HEK293 (cell line): ENCODE measurements at regions not wholly inside any gene's neighbourhood (a gene's known extent, or its start where the extent isn't known, plus 50 kb on each side); places are given as distances from the start of the nearest gene placed in this dataset.

Experiments
- GFI1B ChIP-seq: fragments of 450-650 bp; formaldehyde crosslinking; IDR thresholded peaks from 2 replicates; pipeline ENCODE4 v1.5.1; 2016; ENCODE audit warnings: missing biosample characterization, missing genetic modification characterization
- IKZF3 ChIP-seq: fragments of 450-650 bp; IDR thresholded peaks from 2 replicates; pipeline ENCODE4 v1.5.0; 2018; ENCODE audit warnings: missing biosample characterization, mild to moderate bottlenecking, missing genetic modification characterization, moderate library complexity
- MYNN ChIP-seq: fragments of 450-650 bp; formaldehyde crosslinking; IDR thresholded peaks from 2 replicates; pipeline ENCODE4 v1.5.1; 2016; ENCODE audit warnings: missing biosample characterization, missing genetic modification characterization, borderline replicate concordance
- PRDM1 ChIP-seq: fragments of 450-650 bp; formaldehyde crosslinking; IDR thresholded peaks from 2 replicates; pipeline ENCODE4; 2016; ENCODE audit warnings: missing biosample characterization, missing genetic modification characterization
- PRDM6 ChIP-seq: fragments of 450-650 bp; formaldehyde crosslinking; IDR thresholded peaks from 2 replicates; pipeline ENCODE4 v1.5.1; 2017; ENCODE audit warnings: missing biosample characterization, missing genetic modification characterization
- YY1 ChIP-seq: fragments of 450-650 bp; formaldehyde crosslinking; IDR thresholded peaks from 2 replicates; pipeline ENCODE4 v1.5.1; 2018; ENCODE audit warnings: missing biosample characterization, missing genetic modification characterization
- ZNF324 ChIP-seq: fragments of 450-650 bp; formaldehyde crosslinking; IDR thresholded peaks from 2 replicates; pipeline ENCODE4 v1.5.1; 2016; ENCODE audit warnings: missing biosample characterization, missing genetic modification characterization
- ZNF707 ChIP-seq: fragments of 450-650 bp; formaldehyde crosslinking; IDR thresholded peaks from 2 replicates; pipeline ENCODE4 v1.5.1; 2016; ENCODE audit warnings: missing biosample characterization, missing genetic modification characterization
- TF ChIP-seq, protein P1 (sequence below): fragments of 450-650 bp; formaldehyde crosslinking; IDR thresholded peaks from 2 replicates; pipeline ENCODE4 v1.5.1; 2016; ENCODE audit warnings: missing biosample characterization, missing genetic modification characterization
- TF ChIP-seq, protein P2 (sequence below): fragments of 450-650 bp; formaldehyde crosslinking; optimal IDR thresholded peaks from 2 replicates; pipeline ENCODE3; 2016; ENCODE audit warnings: missing biosample characterization, mild to moderate bottlenecking, missing genetic modification characterization
- TF ChIP-seq, protein P3 (sequence below): fragments of 450-650 bp; formaldehyde crosslinking; conservative IDR thresholded peaks from 2 replicates; pipeline ENCODE4 v1.5.1; 2016; ENCODE audit warnings: low read depth, missing biosample characterization, missing genetic modification characterization
- TF ChIP-seq, protein P4 (sequence below): fragments of 450-650 bp; formaldehyde crosslinking; IDR thresholded peaks from 2 replicates; pipeline ENCODE4 v1.5.1; 2016; ENCODE audit warnings: missing biosample characterization, missing genetic modification characterization

DNA sequence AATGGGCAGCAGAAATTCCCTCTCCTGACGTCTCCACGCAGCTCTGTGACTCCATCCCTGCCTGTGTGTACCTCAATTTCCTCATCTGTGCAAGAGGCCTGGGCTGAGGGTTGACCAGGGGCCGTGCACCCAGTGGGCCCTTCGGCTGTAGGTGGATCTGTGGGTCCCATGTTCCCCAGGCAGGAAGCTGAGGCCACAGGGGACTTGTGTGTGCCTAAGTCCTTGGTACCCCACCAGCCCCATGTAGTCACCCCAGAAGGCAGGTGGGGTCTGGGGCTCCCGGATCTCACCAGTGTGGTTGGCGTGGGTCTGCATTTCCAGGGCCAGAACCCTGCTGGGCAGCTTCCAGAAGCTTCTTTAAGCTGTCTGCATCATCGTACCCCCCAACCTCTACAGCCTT is 177.4 kb upstream of the GSE1 start:
- TF ChIP-seq PRDM6 (tag by site-specific recombination) (no peak), PRDM1 (tag by site-specific recombination) (no peak), YY1 (tag by site-specific recombination) (no peak), MYNN (no peak), ZNF707 (tag by site-specific recombination) (no peak), ZNF324 (no peak), GFI1B (tag by site-specific recombination) (no peak), IKZF3 (tag by site-specific recombination) (no peak)
- TF ChIP-seq, protein P1, sequence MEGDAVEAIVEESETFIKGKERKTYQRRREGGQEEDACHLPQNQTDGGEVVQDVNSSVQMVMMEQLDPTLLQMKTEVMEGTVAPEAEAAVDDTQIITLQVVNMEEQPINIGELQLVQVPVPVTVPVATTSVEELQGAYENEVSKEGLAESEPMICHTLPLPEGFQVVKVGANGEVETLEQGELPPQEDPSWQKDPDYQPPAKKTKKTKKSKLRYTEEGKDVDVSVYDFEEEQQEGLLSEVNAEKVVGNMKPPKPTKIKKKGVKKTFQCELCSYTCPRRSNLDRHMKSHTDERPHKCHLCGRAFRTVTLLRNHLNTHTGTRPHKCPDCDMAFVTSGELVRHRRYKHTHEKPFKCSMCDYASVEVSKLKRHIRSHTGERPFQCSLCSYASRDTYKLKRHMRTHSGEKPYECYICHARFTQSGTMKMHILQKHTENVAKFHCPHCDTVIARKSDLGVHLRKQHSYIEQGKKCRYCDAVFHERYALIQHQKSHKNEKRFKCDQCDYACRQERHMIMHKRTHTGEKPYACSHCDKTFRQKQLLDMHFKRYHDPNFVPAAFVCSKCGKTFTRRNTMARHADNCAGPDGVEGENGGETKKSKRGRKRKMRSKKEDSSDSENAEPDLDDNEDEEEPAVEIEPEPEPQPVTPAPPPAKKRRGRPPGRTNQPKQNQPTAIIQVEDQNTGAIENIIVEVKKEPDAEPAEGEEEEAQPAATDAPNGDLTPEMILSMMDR (tag by site-specific recombination): no peak
- TF ChIP-seq, protein P2, sequence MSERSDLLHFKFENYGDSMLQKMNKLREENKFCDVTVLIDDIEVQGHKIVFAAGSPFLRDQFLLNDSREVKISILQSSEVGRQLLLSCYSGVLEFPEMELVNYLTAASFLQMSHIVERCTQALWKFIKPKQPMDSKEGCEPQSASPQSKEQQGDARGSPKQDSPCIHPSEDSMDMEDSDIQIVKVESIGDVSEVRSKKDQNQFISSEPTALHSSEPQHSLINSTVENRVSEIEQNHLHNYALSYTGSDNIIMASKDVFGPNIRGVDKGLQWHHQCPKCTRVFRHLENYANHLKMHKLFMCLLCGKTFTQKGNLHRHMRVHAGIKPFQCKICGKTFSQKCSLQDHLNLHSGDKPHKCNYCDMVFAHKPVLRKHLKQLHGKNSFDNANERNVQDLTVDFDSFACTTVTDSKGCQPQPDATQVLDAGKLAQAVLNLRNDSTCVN (tag by site-specific recombination): no peak
- TF ChIP-seq, protein P3, sequence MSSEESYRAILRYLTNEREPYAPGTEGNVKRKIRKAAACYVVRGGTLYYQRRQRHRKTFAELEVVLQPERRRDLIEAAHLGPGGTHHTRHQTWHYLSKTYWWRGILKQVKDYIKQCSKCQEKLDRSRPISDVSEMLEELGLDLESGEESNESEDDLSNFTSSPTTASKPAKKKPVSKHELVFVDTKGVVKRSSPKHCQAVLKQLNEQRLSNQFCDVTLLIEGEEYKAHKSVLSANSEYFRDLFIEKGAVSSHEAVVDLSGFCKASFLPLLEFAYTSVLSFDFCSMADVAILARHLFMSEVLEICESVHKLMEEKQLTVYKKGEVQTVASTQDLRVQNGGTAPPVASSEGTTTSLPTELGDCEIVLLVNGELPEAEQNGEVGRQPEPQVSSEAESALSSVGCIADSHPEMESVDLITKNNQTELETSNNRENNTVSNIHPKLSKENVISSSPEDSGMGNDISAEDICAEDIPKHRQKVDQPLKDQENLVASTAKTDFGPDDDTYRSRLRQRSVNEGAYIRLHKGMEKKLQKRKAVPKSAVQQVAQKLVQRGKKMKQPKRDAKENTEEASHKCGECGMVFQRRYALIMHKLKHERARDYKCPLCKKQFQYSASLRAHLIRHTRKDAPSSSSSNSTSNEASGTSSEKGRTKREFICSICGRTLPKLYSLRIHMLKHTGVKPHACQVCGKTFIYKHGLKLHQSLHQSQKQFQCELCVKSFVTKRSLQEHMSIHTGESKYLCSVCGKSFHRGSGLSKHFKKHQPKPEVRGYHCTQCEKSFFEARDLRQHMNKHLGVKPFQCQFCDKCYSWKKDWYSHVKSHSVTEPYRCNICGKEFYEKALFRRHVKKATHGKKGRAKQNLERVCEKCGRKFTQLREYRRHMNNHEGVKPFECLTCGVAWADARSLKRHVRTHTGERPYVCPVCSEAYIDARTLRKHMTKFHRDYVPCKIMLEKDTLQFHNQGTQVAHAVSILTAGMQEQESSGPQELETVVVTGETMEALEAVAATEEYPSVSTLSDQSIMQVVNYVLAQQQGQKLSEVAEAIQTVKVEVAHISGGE: no peak
- TF ChIP-seq, protein P4, sequence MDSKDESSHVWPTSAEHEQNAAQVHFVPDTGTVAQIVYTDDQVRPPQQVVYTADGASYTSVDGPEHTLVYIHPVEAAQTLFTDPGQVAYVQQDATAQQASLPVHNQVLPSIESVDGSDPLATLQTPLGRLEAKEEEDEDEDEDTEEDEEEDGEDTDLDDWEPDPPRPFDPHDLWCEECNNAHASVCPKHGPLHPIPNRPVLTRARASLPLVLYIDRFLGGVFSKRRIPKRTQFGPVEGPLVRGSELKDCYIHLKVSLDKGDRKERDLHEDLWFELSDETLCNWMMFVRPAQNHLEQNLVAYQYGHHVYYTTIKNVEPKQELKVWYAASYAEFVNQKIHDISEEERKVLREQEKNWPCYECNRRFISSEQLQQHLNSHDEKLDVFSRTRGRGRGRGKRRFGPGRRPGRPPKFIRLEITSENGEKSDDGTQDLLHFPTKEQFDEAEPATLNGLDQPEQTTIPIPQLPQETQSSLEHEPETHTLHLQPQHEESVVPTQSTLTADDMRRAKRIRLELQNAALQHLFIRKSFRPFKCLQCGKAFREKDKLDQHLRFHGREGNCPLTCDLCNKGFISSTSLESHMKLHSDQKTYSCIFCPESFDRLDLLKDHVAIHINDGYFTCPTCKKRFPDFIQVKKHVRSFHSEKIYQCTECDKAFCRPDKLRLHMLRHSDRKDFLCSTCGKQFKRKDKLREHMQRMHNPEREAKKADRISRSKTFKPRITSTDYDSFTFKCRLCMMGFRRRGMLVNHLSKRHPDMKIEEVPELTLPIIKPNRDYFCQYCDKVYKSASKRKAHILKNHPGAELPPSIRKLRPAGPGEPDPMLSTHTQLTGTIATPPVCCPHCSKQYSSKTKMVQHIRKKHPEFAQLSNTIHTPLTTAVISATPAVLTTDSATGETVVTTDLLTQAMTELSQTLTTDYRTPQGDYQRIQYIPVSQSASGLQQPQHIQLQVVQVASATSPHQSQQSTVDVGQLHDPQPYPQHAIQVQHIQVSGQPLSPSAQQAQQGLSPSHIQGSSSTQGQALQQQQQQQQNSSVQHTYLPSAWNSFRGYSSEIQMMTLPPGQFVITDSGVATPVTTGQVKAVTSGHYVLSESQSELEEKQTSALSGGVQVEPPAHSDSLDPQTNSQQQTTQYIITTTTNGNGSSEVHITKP (tag by site-specific recombination): no peak
